ENCODE measurements at regions not wholly inside any gene's neighbourhood (a gene's known extent, or its start where the extent isn't known, plus 50 kb on each side); places are given as distances from the start of the nearest gene placed in this dataset.
"Not testable (repeated sequence)": the region's sequence is repeated elsewhere in the genome, so short reads cannot be mapped to it uniquely, and the experiment has no call there.

GRCh38 chr4:57734104-57734670 lies 624.0 kb upstream of the IGFBP7 start:
- no peaks in the 10 kb centered on the region for H3K27me3 Mint-ChIP-seq
- H3K36me3 Mint-ChIP-seq (ENCODE audit: low read depth), result no peaks in the 10 kb centered on the region
- H3K9me3 Mint-ChIP-seq, result peaks cover 16% of the 10 kb centered on the region
- H3K27ac Mint-ChIP-seq, result no peak overlapping the region
- no peak overlapping the region for H3K4me3 Mint-ChIP-seq
- H3K4me1 Mint-ChIP-seq (ENCODE audit: low read depth), result no peaks in the 10 kb centered on the region

GRCh38 chr4:57729775-57730570 lies 619.8 kb upstream of the IGFBP7 start:
- H3K27me3 Mint-ChIP-seq; H3K4me3 Mint-ChIP-seq; H3K27ac Mint-ChIP-seq; H3K9me3 Mint-ChIP-seq; H3K36me3 Mint-ChIP-seq (ENCODE audit: low read depth); H3K4me1 Mint-ChIP-seq (ENCODE audit: low read depth): not testable (repeated sequence)

GRCh38 chr4:57726154-57726553 lies 616.0 kb upstream of the IGFBP7 start:
- Mint-ChIP-seq H3K4me3 (no peak overlapping the region), H3K27me3 (no peaks in the 10 kb centered on the region), H3K27ac (no peak overlapping the region), H3K9me3 (peaks cover 7% of the 10 kb centered on the region), H3K4me1 (ENCODE audit: low read depth) (no peaks in the 10 kb centered on the region), H3K36me3 (ENCODE audit: low read depth) (no peaks in the 10 kb centered on the region)

- Mint-ChIP-seq H3K4me3 (no peak overlapping the region), H3K27ac (no peak overlapping the region), H3K9me3 (peaks cover 14% of the 10 kb centered on the region), H3K27me3 (no peaks in the 10 kb centered on the region), H3K36me3 (ENCODE audit: low read depth) (no peaks in the 10 kb centered on the region), H3K4me1 (ENCODE audit: low read depth) (no peaks in the 10 kb centered on the region)
Observed at GRCh38 chr4:57719456-57719855, 609.3 kb upstream of the IGFBP7 start.

- H3K4me1 Mint-ChIP-seq (ENCODE audit: low read depth); H3K4me3 Mint-ChIP-seq; H3K27ac Mint-ChIP-seq; H3K9me3 Mint-ChIP-seq; H3K27me3 Mint-ChIP-seq; H3K36me3 Mint-ChIP-seq (ENCODE audit: low read depth): not testable (repeated sequence)
Observed at GRCh38 chr4:57714313-57714712, 604.1 kb upstream of the IGFBP7 start.

GRCh38 chr4:57710053-57710452 lies 599.9 kb upstream of the IGFBP7 start:
- no peak overlapping the region for H3K27ac Mint-ChIP-seq
- no peaks in the 10 kb centered on the region for H3K36me3 Mint-ChIP-seq (ENCODE audit: low read depth)
- H3K4me1 Mint-ChIP-seq (ENCODE audit: low read depth), result no peaks in the 10 kb centered on the region
- H3K4me3 Mint-ChIP-seq, result no peak overlapping the region
- no peaks in the 10 kb centered on the region for H3K27me3 Mint-ChIP-seq
- peaks cover 4% of the 10 kb centered on the region for H3K9me3 Mint-ChIP-seq

GRCh38 chr4:57691370-57691769 lies 581.2 kb upstream of the IGFBP7 start:
- Mint-ChIP-seq H3K9me3 (peaks cover 15% of the 10 kb centered on the region), H3K36me3 (ENCODE audit: low read depth) (no peaks in the 10 kb centered on the region), H3K4me1 (ENCODE audit: low read depth) (no peaks in the 10 kb centered on the region), H3K27me3 (no peaks in the 10 kb centered on the region), H3K27ac (no peak overlapping the region), H3K4me3 (no peak overlapping the region)

- no peaks in the 10 kb centered on the region for H3K36me3 Mint-ChIP-seq (ENCODE audit: low read depth)
- no peak overlapping the region for H3K27ac Mint-ChIP-seq
- H3K9me3 Mint-ChIP-seq, result peaks cover 17% of the 10 kb centered on the region
- H3K4me3 Mint-ChIP-seq, result no peak overlapping the region
- no peaks in the 10 kb centered on the region for H3K4me1 Mint-ChIP-seq (ENCODE audit: low read depth)
- no peaks in the 10 kb centered on the region for H3K27me3 Mint-ChIP-seq
Observed at GRCh38 chr4:57689693-57690205, 579.6 kb upstream of the IGFBP7 start.

- Mint-ChIP-seq H3K4me1 (ENCODE audit: low read depth) (no peaks in the 10 kb centered on the region), H3K4me3 (no peak overlapping the region), H3K36me3 (ENCODE audit: low read depth) (no peaks in the 10 kb centered on the region), H3K9me3 (peaks cover 8% of the 10 kb centered on the region), H3K27ac (no peak overlapping the region), H3K27me3 (no peaks in the 10 kb centered on the region)
Observed at GRCh38 chr4:57682275-57682674, 572.1 kb upstream of the IGFBP7 start.

- Mint-ChIP-seq H3K27ac (no peak overlapping the region), H3K4me3 (no peak overlapping the region), H3K27me3 (no peaks in the 10 kb centered on the region), H3K9me3 (peaks cover 3% of the 10 kb centered on the region), H3K4me1 (ENCODE audit: low read depth) (no peaks in the 10 kb centered on the region), H3K36me3 (ENCODE audit: low read depth) (no peaks in the 10 kb centered on the region)
Observed at GRCh38 chr4:57679969-57680368, 569.8 kb upstream of the IGFBP7 start.

GRCh38 chr4:57676394-57676793 lies 566.2 kb upstream of the IGFBP7 start:
- Mint-ChIP-seq H3K36me3 (ENCODE audit: low read depth) (no peaks in the 10 kb centered on the region), H3K27me3 (no peaks in the 10 kb centered on the region), H3K4me1 (ENCODE audit: low read depth) (no peaks in the 10 kb centered on the region), H3K4me3 (no peak overlapping the region), H3K27ac (no peak overlapping the region), H3K9me3 (no peaks in the 10 kb centered on the region)

GRCh38 chr4:57672846-57673433 lies 562.8 kb upstream of the IGFBP7 start:
- Mint-ChIP-seq H3K4me1 (ENCODE audit: low read depth) (no peaks in the 10 kb centered on the region), H3K27ac (no peak overlapping the region), H3K4me3 (no peak overlapping the region), H3K27me3 (no peaks in the 10 kb centered on the region), H3K36me3 (ENCODE audit: low read depth) (no peaks in the 10 kb centered on the region), H3K9me3 (no peaks in the 10 kb centered on the region)

GRCh38 chr4:57668621-57669020 lies 558.4 kb upstream of the IGFBP7 start:
- Mint-ChIP-seq H3K27ac (no peak overlapping the region), H3K27me3 (no peaks in the 10 kb centered on the region), H3K4me3 (no peak overlapping the region), H3K4me1 (ENCODE audit: low read depth) (no peaks in the 10 kb centered on the region), H3K36me3 (ENCODE audit: low read depth) (no peaks in the 10 kb centered on the region), H3K9me3 (no peaks in the 10 kb centered on the region)

GRCh38 chr4:57665806-57666205 lies 555.6 kb upstream of the IGFBP7 start:
- no peaks in the 10 kb centered on the region for H3K4me1 Mint-ChIP-seq (ENCODE audit: low read depth)
- no peaks in the 10 kb centered on the region for H3K36me3 Mint-ChIP-seq (ENCODE audit: low read depth)
- H3K27me3 Mint-ChIP-seq, result no peaks in the 10 kb centered on the region
- no peak overlapping the region for H3K27ac Mint-ChIP-seq
- H3K9me3 Mint-ChIP-seq, result no peaks in the 10 kb centered on the region
- no peak overlapping the region for H3K4me3 Mint-ChIP-seq

- no peaks in the 10 kb centered on the region for H3K36me3 Mint-ChIP-seq (ENCODE audit: low read depth)
- H3K4me1 Mint-ChIP-seq (ENCODE audit: low read depth), result no peaks in the 10 kb centered on the region
- H3K27me3 Mint-ChIP-seq, result no peaks in the 10 kb centered on the region
- no peak overlapping the region for H3K4me3 Mint-ChIP-seq
- no peak overlapping the region for H3K27ac Mint-ChIP-seq
- no peaks in the 10 kb centered on the region for H3K9me3 Mint-ChIP-seq
Observed at GRCh38 chr4:57661517-57662090, 551.4 kb upstream of the IGFBP7 start.
